WTC11 (cell line): ENCODE measurements at regions not wholly inside any gene's neighbourhood (a gene's known extent, or its start where the extent isn't known, plus 50 kb on each side); places are given as distances from the start of the nearest gene placed in this dataset.

Experiments used
- IRF2 ChIP-seq: sonication (generic); formaldehyde crosslinking; IDR thresholded peaks from 2 replicates; pipeline ENCODE4 v1.8.0; 2022; ENCODE audit warnings: low read depth, missing genetic modification reagents, borderline replicate concordance
- NR2C2 ChIP-seq: sonication (generic); formaldehyde crosslinking; IDR thresholded peaks from 2 replicates; pipeline ENCODE4 v1.8.0; 2022; ENCODE audit warnings: mild to moderate bottlenecking, missing genetic modification reagents
- TF ChIP-seq, protein P1 (sequence below): sonication (generic); formaldehyde crosslinking; IDR thresholded peaks from 2 replicates; pipeline ENCODE4 v1.8.0; 2023; ENCODE audit warnings: missing genetic modification reagents, mild to moderate bottlenecking, borderline replicate concordance
- TF ChIP-seq, protein P2 (sequence below): sonication (generic); formaldehyde crosslinking; conservative IDR thresholded peaks from 2 replicates; pipeline ENCODE4 v1.8.1; 2023; ENCODE audit warnings: mild to moderate bottlenecking, low read depth, missing genetic modification reagents, moderate library complexity
- TF ChIP-seq, protein P3 (sequence below): sonication (generic); formaldehyde crosslinking; IDR thresholded peaks from 2 replicates; pipeline ENCODE4 v1.8.1; 2023; ENCODE audit warnings: mild to moderate bottlenecking, moderate library complexity, missing genetic modification reagents

DNA sequence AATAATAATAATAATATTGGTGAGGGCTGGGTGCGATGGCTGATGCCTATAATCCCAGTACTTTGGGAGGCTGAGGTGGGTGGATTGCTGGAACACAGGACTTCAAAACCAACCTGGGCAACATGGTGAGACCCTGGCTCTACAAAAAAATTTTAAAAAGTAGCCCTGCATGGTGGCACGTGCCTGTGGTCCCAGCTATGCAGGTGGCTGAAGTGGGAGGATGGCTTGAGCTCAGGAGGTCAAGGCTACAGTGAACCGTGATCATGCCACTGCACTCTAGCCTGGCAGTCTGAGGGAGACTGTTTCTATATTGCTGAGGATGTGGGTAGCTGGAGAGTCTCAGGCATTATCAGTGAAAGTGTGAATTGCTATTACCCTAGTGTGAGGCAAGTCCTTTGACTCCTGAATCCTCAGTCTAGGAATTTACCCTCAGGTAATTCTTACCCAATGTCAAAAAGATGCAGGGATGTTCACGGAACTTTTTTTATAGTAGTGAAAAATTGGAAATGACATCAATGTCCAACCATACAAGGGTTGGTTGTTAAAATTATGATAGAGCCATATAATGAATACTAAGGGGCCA is 61.8 kb upstream of the RPL11 start:
- TF ChIP-seq, protein P1, sequence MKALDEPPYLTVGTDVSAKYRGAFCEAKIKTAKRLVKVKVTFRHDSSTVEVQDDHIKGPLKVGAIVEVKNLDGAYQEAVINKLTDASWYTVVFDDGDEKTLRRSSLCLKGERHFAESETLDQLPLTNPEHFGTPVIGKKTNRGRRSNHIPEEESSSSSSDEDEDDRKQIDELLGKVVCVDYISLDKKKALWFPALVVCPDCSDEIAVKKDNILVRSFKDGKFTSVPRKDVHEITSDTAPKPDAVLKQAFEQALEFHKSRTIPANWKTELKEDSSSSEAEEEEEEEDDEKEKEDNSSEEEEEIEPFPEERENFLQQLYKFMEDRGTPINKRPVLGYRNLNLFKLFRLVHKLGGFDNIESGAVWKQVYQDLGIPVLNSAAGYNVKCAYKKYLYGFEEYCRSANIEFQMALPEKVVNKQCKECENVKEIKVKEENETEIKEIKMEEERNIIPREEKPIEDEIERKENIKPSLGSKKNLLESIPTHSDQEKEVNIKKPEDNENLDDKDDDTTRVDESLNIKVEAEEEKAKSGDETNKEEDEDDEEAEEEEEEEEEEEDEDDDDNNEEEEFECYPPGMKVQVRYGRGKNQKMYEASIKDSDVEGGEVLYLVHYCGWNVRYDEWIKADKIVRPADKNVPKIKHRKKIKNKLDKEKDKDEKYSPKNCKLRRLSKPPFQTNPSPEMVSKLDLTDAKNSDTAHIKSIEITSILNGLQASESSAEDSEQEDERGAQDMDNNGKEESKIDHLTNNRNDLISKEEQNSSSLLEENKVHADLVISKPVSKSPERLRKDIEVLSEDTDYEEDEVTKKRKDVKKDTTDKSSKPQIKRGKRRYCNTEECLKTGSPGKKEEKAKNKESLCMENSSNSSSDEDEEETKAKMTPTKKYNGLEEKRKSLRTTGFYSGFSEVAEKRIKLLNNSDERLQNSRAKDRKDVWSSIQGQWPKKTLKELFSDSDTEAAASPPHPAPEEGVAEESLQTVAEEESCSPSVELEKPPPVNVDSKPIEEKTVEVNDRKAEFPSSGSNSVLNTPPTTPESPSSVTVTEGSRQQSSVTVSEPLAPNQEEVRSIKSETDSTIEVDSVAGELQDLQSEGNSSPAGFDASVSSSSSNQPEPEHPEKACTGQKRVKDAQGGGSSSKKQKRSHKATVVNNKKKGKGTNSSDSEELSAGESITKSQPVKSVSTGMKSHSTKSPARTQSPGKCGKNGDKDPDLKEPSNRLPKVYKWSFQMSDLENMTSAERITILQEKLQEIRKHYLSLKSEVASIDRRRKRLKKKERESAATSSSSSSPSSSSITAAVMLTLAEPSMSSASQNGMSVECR (CRISPR knock-in tag), result no peak
- TF ChIP-seq IRF2 (CRISPR knock-in tag) (no peak), NR2C2 (CRISPR knock-in tag) (no peak)
- TF ChIP-seq, protein P2, sequence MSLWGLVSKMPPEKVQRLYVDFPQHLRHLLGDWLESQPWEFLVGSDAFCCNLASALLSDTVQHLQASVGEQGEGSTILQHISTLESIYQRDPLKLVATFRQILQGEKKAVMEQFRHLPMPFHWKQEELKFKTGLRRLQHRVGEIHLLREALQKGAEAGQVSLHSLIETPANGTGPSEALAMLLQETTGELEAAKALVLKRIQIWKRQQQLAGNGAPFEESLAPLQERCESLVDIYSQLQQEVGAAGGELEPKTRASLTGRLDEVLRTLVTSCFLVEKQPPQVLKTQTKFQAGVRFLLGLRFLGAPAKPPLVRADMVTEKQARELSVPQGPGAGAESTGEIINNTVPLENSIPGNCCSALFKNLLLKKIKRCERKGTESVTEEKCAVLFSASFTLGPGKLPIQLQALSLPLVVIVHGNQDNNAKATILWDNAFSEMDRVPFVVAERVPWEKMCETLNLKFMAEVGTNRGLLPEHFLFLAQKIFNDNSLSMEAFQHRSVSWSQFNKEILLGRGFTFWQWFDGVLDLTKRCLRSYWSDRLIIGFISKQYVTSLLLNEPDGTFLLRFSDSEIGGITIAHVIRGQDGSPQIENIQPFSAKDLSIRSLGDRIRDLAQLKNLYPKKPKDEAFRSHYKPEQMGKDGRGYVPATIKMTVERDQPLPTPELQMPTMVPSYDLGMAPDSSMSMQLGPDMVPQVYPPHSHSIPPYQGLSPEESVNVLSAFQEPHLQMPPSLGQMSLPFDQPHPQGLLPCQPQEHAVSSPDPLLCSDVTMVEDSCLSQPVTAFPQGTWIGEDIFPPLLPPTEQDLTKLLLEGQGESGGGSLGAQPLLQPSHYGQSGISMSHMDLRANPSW (CRISPR knock-in tag), result no peak
- TF ChIP-seq, protein P3, sequence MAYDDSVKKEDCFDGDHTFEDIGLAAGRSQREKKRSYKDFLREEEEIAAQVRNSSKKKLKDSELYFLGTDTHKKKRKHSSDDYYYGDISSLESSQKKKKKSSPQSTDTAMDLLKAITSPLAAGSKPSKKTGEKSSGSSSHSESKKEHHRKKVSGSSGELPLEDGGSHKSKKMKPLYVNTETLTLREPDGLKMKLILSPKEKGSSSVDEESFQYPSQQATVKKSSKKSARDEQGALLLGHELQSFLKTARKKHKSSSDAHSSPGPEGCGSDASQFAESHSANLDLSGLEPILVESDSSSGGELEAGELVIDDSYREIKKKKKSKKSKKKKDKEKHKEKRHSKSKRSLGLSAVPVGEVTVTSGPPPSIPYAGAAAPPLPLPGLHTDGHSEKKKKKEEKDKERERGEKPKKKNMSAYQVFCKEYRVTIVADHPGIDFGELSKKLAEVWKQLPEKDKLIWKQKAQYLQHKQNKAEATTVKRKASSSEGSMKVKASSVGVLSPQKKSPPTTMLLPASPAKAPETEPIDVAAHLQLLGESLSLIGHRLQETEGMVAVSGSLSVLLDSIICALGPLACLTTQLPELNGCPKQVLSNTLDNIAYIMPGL (CRISPR knock-in tag), result no peak
